NCI-H510A (cell line): ENCODE measurements at regions not wholly inside any gene's neighbourhood (a gene's known extent, or its start where the extent isn't known, plus 50 kb on each side); places are given as distances from the start of the nearest gene placed in this dataset.

Experiments
- DNase-seq: peaks from one replicate; lab custom pipeline; 2025; lab: John Stamatoyannopoulos, UW

- no peak for DNase-seq
These were observed 1062.0 kb downstream of the XPNPEP1 start for GRCh38 chr10:108861181-108861754.

GRCh38 chr10:108852211-108852610 is 1071.1 kb downstream of the XPNPEP1 start:
- DNase-seq, result no peak

- no peak for DNase-seq
These were observed 1073.0 kb downstream of the XPNPEP1 start for GRCh38 chr10:108850138-108850854.

GRCh38 chr10:108849688-108850087 is 1073.6 kb downstream of the XPNPEP1 start:
- no peak for DNase-seq

- DNase-seq, result no peak
These were observed 1074.1 kb downstream of the XPNPEP1 start for GRCh38 chr10:108849186-108849585.

GRCh38 chr10:108848046-108848445 is 1075.3 kb downstream of the XPNPEP1 start:
- no peak for DNase-seq

GRCh38 chr10:108840944-108841343 is 1082.4 kb downstream of the XPNPEP1 start:
- DNase-seq, result no peak

- DNase-seq, result no peak
These were observed 1086.9 kb downstream of the XPNPEP1 start for GRCh38 chr10:108836362-108836761.

GRCh38 chr10:108822026-108822425 is 1101.3 kb downstream of the XPNPEP1 start:
- no peak for DNase-seq

GRCh38 chr10:108819302-108819701 is 1104.0 kb downstream of the XPNPEP1 start:
- DNase-seq, result no peak

GRCh38 chr10:108817584-108817983 is 1105.7 kb downstream of the XPNPEP1 start:
- DNase-seq, result no peak

- DNase-seq, result no peak
These were observed 1106.2 kb downstream of the XPNPEP1 start for GRCh38 chr10:108817135-108817534.

GRCh38 chr10:108812906-108813305 is 1110.4 kb downstream of the XPNPEP1 start:
- DNase-seq, result no peak

- no peak for DNase-seq
These were observed 1111.0 kb downstream of the XPNPEP1 start for GRCh38 chr10:108812296-108812695.

- no peak for DNase-seq
These were observed 1115.1 kb downstream of the XPNPEP1 start for GRCh38 chr10:108808228-108808627.

GRCh38 chr10:108801775-108802517 is 1121.4 kb downstream of the XPNPEP1 start:
- DNase-seq, result no peak

- DNase-seq, result no peak
These were observed 1122.1 kb downstream of the XPNPEP1 start for GRCh38 chr10:108801220-108801619.

GRCh38 chr10:108797573-108797972 is 1125.7 kb downstream of the XPNPEP1 start:
- no peak for DNase-seq

- DNase-seq, result no peak
These were observed 1131.4 kb downstream of the XPNPEP1 start for GRCh38 chr10:108791794-108792474.

- no peak for DNase-seq
These were observed 1132.3 kb downstream of the XPNPEP1 start for GRCh38 chr10:108791030-108791429.

- no peak for DNase-seq
These were observed 1133.4 kb downstream of the XPNPEP1 start for GRCh38 chr10:108789919-108790318.

- DNase-seq, result no peak
These were observed 1134.0 kb downstream of the XPNPEP1 start for GRCh38 chr10:108789336-108789735.

GRCh38 chr10:108788891-108789290 is 1134.4 kb downstream of the XPNPEP1 start:
- no peak for DNase-seq
